HT1080 (cell line): ENCODE measurements at regions not wholly inside any gene's neighbourhood (a gene's known extent, or its start where the extent isn't known, plus 50 kb on each side); places are given as distances from the start of the nearest gene placed in this dataset.

ENCODE experiments used
- DNase-seq: peaks from one replicate; pipeline ENCODE4 v3.0.0-alpha.2; 2015; ENCODE audit warnings: low read depth

GRCh38 chr2:67272195-67272594 lies 124.9 kb upstream of the ETAA1 start:
- no peak for DNase-seq

DNA sequence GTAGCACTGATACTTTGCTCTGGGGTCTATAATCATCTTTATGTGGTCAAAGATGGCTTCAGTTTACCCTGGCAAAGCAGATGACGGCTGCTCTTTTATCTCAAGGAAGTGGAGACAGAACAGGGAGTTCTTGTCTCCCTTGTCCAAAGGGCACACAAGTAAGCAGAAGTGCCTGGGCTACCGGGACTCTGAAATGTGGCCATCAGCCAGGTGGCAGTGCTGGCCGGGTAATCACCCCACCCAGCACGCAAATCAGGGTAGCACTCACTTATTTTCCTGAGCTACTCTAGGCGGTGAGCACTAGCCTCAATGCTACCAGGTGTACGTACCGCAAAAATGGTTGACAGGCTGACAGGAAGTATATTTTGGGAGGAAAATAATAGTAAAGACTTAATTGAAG lies 119.7 kb upstream of the ETAA1 start:
- no peak for DNase-seq

- DNase-seq = no peak
Measured at GRCh38 chr2:67281101-67281500, 116.0 kb upstream of the ETAA1 start.

DNA sequence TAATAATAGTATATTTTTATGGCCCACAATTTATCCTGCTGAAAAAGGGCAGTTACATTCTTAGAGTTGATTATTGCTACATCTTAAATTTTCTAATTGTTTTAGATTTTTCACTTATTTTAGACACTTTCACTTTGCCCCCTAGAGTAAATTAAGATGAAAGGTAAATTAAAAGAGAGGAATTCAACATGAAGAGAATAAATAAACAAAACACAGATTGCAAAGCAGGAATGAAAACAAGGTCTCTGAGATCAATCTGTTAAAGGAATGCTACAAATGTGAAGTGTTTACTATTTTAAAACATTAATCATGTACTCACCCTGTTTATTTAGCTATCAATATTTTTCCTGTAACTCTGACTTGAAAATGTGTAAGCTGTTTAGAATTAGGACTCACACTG lies 113.5 kb upstream of the ETAA1 start:
- DNase-seq = no peak

DNA sequence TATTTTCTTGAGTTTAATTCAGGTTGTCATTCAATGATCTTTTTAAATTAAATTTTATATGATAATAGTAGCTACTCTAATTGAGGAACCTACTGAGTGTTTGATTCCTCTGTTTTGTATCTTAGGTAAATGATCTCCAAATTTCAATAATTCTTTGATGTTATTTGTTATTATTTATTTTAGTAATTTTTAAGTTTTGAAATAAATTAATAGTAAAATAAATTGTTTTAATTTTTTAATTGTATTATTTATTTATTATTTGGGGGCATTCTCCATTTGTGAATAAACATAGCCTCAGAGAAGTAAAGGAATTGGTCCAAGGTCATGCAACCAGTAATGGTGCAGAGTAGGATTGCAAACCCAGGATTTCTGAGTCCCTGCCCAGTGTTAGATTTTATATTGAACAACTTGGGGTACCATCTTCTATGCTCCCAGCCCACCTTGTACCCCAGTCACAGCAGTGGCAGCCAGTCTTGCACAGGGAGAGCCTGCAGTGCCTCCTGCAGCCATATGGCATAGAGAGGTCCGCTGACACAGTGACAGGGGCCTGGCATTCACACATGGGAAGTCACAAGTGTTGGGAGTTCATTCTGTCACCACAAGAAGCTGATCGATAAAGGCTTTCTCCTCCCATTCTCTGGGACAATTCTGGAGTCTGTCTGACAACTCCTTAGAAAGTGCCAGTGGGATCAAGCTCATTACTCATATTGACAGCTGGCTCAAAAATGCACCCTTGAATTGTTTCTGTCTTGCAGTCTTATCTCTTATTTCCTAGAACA lies 110.0 kb upstream of the ETAA1 start:
- DNase-seq = no peak

- no peak for DNase-seq
Measured at GRCh38 chr2:67289271-67289670, 107.9 kb upstream of the ETAA1 start.

DNA sequence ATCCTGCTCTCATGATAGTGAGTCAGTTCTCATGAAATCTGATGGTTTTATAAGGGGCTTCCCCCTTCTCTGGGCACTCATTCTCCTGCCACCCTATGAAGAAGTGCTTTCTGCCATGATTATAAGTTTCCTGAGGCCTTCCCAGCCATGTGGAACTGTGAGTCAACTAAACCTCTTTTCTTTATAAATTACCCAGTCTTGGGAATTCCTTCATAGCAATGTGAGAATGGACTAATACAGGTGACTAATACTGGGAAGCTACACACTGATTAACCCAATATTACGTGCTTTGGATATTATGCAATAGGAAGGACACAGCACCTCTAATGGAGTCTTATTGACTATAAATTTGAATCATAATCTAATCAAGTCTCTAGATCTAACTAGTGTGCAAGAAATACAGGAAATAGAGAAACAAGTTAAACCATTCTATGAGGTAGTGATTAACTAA lies 107.2 kb upstream of the ETAA1 start:
- DNase-seq = peak; percentile 68

GRCh38 chr2:67290451-67291290 lies 106.5 kb upstream of the ETAA1 start:
- DNase-seq = peak; percentile 87

GRCh38 chr2:67294218-67294617 lies 102.9 kb upstream of the ETAA1 start:
- DNase-seq = no peak

DNA sequence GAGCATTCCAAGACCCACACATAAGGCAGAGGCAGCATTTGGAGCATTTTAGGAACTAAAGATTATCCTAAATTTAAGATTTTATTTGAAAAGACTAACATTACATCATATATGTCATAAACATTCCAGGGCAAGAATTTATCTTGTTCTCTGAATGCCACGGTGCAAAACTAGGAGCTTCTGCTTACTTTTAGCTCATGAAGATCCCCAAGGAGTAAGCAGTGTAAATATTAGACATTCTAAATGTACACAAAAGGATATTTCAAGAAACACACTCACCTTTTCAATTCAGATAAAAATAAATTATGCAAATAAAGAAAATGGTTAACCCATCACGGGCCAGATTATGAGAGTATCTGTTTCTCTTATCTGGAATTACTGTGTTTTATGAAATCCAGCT lies 101.7 kb upstream of the ETAA1 start:
- DNase-seq = no peak

DNA sequence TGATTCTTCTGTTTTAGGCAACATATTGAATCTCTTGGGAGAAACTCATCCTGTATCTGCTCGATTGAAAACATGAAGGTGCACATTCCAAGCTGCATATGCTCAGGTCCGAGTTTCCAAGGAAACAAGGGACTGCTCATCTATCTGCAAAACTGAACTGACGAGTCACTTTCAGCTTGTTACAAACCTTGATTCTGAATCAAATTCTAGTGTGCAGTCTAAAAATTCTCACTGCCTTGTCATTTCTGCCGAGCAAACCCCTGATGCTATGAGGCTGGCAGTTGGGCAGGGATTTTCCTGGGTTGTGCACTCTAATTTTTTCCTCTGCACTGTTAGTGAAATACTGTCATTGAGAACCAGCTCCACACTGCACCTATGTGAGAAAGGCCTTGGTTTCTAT lies 101.3 kb upstream of the ETAA1 start:
- DNase-seq = no peak

DNA sequence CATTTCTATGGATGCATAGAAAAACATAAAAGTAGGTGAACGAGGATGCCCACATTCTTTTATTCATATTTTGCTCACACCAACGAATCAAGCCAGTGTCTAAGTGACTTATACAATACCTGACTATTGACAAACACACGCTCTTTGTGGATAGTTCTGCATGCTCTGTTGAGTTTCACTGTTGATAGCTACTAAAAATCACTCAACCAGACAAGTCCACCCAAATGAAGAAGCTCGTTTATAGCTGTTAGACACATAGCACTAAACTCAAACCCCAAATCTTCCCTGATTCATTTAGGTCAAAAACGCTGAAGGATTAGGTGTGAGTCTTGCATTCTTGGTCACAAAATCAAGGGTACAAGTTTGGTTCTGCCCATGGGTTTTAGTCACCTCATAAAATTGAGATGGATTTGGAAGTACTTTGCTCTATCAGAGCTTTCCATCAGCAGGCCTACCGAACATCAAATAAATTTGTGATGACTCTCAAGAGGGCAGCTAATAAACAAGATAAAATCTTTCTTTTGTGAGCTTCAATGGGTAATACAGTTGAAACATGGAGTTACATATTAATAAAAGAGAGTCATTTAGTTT lies 92.7 kb upstream of the ETAA1 start:
- no peak for DNase-seq

- peak; percentile 11 for DNase-seq
Measured at GRCh38 chr2:67309281-67309680, 87.9 kb upstream of the ETAA1 start.

- peak; percentile 65 for DNase-seq
Measured at GRCh38 chr2:67311536-67311935, 85.6 kb upstream of the ETAA1 start.

- no peak for DNase-seq
Measured at GRCh38 chr2:67312871-67313270, 84.3 kb upstream of the ETAA1 start.

DNA sequence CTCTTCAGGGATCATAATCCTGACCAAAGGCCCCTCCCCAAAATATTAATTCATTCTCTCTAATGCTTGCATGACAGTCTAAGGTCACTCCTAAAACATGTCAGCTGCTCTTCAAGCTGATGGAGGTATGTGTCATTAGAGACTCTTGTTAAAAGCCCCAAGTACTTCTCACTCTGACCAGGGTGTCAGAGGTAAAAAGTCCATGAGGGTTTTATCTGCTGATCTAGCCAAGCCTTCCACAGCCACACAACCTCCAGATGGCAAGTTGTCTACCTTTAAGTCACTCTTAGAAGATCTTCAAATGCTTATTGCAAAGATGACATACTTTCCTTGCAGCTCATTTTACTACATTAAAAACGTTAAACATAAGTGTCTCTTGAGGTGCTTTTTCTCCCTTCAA lies 83.6 kb upstream of the ETAA1 start:
- no peak for DNase-seq

- DNase-seq = no peak
Measured at GRCh38 chr2:67318031-67318430, 79.1 kb upstream of the ETAA1 start.

DNA sequence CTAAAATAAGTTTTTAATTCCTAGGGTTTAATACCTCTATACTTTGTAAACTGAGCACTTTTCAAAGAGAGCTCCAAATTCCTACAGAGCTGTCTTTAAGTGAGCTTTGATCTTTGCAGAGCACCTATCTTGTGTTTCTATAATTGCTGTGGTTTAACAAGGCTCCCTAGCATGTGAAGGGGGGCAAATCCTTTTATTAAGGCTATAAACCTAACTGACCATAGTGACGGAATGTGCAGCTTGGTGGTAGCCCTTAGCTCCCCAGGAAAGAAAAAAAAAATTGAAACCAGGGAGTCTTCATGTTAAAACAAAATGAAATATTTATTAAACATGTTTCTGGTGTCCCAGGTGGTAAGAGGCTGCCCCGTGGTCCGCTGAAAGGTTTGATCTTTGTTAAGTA lies 78.6 kb upstream of the ETAA1 start:
- no peak for DNase-seq

DNA sequence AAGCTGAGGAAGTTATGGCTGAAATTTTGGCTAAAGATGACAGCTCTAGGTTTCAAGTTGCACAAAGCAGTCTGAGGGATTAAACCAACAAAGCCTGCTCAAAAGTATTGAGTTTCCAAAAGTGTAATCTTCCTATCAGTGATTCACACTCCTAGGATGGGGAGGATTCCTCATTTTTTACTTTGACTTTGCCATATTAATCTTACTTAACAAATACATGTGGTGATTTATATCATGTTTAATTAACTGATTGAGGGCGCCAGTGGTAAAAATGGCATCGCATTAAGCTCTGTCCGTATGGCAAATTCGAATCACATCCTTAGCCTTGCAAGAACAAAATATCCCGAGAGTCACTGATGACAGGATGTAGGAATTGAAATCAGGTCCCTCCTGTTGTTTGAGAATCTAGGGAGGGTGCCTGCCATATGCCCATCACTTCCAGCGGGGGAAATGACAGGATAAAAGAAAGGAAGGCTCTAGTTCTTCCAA lies 78.1 kb upstream of the ETAA1 start:
- DNase-seq = no peak

- DNase-seq = no peak
Measured at GRCh38 chr2:67320861-67321587, 76.1 kb upstream of the ETAA1 start.

GRCh38 chr2:67321588-67321903 lies 75.6 kb upstream of the ETAA1 start:
- no peak for DNase-seq
